ENCODE measurements at regions not wholly inside any gene's neighbourhood (a gene's known extent, or its start where the extent isn't known, plus 50 kb on each side); places are given as distances from the start of the nearest gene placed in this dataset.

DNA sequence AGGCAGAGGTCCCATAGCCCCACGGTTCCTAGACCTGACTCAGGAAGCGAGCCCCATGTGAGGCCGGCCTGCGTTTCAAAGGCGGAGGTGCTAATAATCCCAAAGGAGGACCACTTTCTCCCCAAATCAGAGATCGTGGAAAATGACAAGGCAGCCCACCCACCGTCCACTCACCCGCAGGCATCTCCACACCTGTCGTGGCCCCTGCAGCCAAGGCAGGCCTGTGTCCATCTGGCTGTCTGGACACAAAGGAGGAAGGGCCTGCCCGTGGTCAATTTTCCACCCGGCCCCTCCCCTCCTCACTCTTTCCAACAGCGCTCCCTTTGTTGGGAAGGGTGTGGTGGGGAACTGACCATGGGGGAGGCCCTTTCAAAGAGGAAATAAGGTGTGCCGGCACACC lies 125.3 kb upstream of the TMEM132D start:
- DNase-seq (ENCODE audit: low spot score): no peak
- TF ChIP-seq, protein P1, sequence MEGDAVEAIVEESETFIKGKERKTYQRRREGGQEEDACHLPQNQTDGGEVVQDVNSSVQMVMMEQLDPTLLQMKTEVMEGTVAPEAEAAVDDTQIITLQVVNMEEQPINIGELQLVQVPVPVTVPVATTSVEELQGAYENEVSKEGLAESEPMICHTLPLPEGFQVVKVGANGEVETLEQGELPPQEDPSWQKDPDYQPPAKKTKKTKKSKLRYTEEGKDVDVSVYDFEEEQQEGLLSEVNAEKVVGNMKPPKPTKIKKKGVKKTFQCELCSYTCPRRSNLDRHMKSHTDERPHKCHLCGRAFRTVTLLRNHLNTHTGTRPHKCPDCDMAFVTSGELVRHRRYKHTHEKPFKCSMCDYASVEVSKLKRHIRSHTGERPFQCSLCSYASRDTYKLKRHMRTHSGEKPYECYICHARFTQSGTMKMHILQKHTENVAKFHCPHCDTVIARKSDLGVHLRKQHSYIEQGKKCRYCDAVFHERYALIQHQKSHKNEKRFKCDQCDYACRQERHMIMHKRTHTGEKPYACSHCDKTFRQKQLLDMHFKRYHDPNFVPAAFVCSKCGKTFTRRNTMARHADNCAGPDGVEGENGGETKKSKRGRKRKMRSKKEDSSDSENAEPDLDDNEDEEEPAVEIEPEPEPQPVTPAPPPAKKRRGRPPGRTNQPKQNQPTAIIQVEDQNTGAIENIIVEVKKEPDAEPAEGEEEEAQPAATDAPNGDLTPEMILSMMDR (IDR thresholded peaks at IDR 0.05; ENCODE audit: unreplicated experiment): no peak
- Mint-ChIP-seq H3K9me3 (ENCODE audit: unreplicated experiment) (peaks cover 30% of the 10 kb centered on the region), H3K36me3 (ENCODE audit: low read depth, unreplicated experiment) (peaks cover 4% of the 10 kb centered on the region), H3K4me1 (ENCODE audit: unreplicated experiment) (no peaks in the 10 kb centered on the region), H3K4me3 (ENCODE audit: unreplicated experiment) (no peak overlapping the region), H3K27me3 (ENCODE audit: unreplicated experiment) (peaks cover 3% of the 10 kb centered on the region), H3K27ac (ENCODE audit: unreplicated experiment) (no peak overlapping the region)

DNA sequence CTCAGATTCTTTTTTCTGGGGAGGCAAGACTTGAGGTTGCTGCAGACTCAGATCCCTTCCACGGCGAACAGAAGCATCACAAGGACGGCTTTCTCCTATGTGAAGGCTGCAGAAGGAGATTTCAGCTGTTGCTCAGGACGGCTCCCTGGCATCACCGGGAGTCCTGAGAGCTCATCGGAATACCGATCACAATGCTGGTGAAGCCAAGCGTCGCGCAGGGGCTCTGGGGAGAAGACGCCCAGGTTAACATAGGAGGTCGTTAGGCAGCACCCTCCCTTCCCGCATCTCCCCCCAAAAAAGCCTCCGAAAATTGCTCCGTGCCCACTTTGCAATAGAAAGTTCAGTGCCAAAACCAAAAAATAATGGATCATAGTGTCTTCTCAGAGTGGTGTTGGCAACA lies 127.2 kb upstream of the TMEM132D start:
- Mint-ChIP-seq H3K27ac (ENCODE audit: unreplicated experiment) (no peak overlapping the region), H3K36me3 (ENCODE audit: low read depth, unreplicated experiment) (peaks cover 4% of the 10 kb centered on the region), H3K4me3 (ENCODE audit: unreplicated experiment) (no peak overlapping the region), H3K4me1 (ENCODE audit: unreplicated experiment) (no peaks in the 10 kb centered on the region), H3K27me3 (ENCODE audit: unreplicated experiment) (peaks cover 9% of the 10 kb centered on the region), H3K9me3 (ENCODE audit: unreplicated experiment) (peaks cover 30% of the 10 kb centered on the region)
- no peak for DNase-seq (ENCODE audit: low spot score)
- TF ChIP-seq, protein P1 (IDR thresholded peaks at IDR 0.05; ENCODE audit: unreplicated experiment): no peak

DNA sequence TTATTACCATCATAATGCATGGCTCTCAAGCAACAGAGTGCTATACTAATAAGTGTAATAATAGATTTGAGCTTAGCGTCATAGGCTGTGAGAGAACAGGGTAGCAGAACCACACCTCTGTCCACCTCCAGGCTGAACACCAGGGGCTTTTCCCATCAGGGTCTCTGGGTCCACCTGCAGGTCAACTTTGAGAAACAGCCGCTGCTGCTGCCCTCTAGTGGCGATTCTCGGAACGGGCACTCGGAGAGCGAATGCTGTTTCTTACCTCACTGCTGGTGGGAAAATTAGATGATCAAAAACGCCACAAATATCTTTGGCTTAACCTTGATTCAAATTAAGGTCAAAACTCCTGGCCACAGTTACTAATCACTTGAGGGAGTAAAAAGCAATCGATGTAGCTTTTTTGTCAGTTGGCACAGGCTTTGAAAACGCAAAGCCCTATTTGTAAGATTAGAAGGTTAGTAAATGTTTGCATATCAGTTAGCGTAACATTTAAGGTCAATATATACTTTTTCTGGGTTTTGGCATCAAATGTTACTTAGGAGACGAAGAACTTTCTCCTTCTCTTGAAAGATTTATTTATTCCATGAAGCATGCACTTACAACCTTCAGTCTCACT lies 127.9 kb upstream of the TMEM132D start:
- TF ChIP-seq, protein P1 (IDR thresholded peaks at IDR 0.05; ENCODE audit: unreplicated experiment): peak; percentile 67
- peaks cover 30% of the 10 kb centered on the region for H3K9me3 Mint-ChIP-seq (ENCODE audit: unreplicated experiment)
- H3K27me3 Mint-ChIP-seq (ENCODE audit: unreplicated experiment): peaks cover 10% of the 10 kb centered on the region
- H3K4me3 Mint-ChIP-seq (ENCODE audit: unreplicated experiment): no peak overlapping the region
- DNase-seq (ENCODE audit: low spot score): peak; percentile 36
- no peak overlapping the region for H3K27ac Mint-ChIP-seq (ENCODE audit: unreplicated experiment)
- H3K4me1 Mint-ChIP-seq (ENCODE audit: unreplicated experiment): no peaks in the 10 kb centered on the region
- H3K36me3 Mint-ChIP-seq (ENCODE audit: low read depth, unreplicated experiment): peaks cover 4% of the 10 kb centered on the region

DNA sequence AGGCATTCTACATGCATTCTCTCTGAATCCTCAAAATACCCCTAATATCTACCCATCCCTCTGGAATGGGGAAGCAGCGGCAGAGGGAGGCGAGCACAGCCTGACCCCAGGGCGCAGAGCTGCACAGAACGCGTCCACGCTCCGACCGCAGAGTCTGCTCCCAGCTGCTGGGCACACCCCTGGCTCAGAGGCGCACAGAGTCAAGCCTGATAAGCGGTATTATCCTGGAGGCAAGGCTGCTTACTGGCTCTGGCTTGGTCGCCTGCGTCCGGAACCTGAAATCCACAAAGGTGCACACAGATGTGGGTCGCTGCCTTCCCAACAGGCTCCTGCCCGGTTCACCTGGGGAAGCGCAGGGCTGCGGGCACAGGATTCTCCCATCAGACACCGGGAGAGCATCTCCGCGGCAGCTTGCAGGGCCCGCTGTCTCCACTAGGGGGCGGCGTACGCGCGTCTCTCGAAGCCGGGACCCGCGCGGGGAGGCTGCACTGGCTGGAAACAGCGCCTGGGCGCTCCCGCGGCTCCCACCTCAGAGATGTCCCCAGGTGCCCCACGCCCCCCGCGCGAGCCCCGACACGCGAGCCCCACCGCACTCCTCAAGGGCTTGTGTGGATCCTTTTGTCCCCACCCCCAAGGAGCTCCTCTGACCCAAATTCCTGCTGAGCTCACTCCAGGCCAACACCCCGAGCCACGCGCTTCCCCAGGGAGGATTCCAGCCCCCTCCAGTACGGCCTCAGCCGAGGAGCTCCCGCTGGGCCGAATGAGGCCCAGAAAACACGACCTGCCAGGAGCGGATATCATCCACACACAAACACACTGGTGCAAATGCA lies 120.1 kb upstream of the FZD10 start:
- Mint-ChIP-seq H3K9me3 (ENCODE audit: unreplicated experiment) (peaks cover 54% of the 10 kb centered on the region), H3K27me3 (ENCODE audit: unreplicated experiment) (peaks cover 11% of the 10 kb centered on the region), H3K4me3 (ENCODE audit: unreplicated experiment) (no peak overlapping the region), H3K27ac (ENCODE audit: unreplicated experiment) (no peak overlapping the region), H3K4me1 (ENCODE audit: unreplicated experiment) (no peaks in the 10 kb centered on the region), H3K36me3 (ENCODE audit: low read depth, unreplicated experiment) (peaks cover 25% of the 10 kb centered on the region)
- DNase-seq (ENCODE audit: low spot score): no peak
- TF ChIP-seq, protein P1 (IDR thresholded peaks at IDR 0.05; ENCODE audit: unreplicated experiment): no peak

Measured in endothelial cell (in vitro differentiated cells).